Lower leg skin (tissue), 4 donors: ENCODE measurements at regions not wholly inside any gene's neighbourhood (a gene's known extent, or its start where the extent isn't known, plus 50 kb on each side); places are given as distances from the start of the nearest gene placed in this dataset.
"Not testable (repeated sequence)": the region's sequence is repeated elsewhere in the genome, so short reads cannot be mapped to it uniquely, and the experiment has no call there.

Experiments
- DNase-seq, 2 donors: peaks; one replicate each; pipeline ENCODE4 v3.0.0-alpha.2; 2019; ENCODE audit warnings: low spot score in 2 of 2
- H3K4me3 ChIP-seq: fragments of 200-600 bp; sonication (generic); 2 replicates; pipeline ENCODE4 v1.5.1; 2017; ENCODE audit warnings: mild to moderate bottlenecking, low read depth; ENCODE audit not compliant: poor library complexity, severe bottlenecking
- CTCF ChIP-seq, 3 donors: fragments of 450-650 bp; IDR thresholded peaks; one replicate each; pipeline ENCODE4 v1.5.1; 2016; ENCODE audit warnings: antibody characterized with exemption in 3 of 3, mild to moderate bottlenecking in 3 of 3, moderate library complexity in 2 of 3
- POLR2A ChIP-seq, 2 donors: fragments of 450-650 bp; IDR thresholded peaks; one replicate each; pipeline ENCODE4 v1.6.1; 2016 to 2017; ENCODE audit warnings: antibody characterized with exemption in 2 of 2, mild to moderate bottlenecking in 1 of 2, moderate library complexity in 1 of 2
- WGBS, 2 donors: methylation state at CpG; one replicate each; pipeline ENCODE4 v1.1.5; 2018; 5-methylcytosine and 5-hydroxymethylcytosine counted together
- intact Hi-C: fragments of 100-400 bp; cut with DNase I; formaldehyde crosslinking; loops from one replicate; pipeline ENCODE4 v1.15.0; 2023; ENCODE audit warnings: low total_unique reads

- intact Hi-C loops = no loop called here
- DNase-seq = no peak
- 54 to 74% methylated on average over 1 of the region's 1 CpG for WGBS, 2 donors
- no peak overlapping the region for H3K4me3 ChIP-seq
- TF ChIP-seq CTCF (IDR thresholded peaks at IDR 0.05) (no peak), POLR2A (IDR thresholded peaks at IDR 0.05) (no peak)
These were observed 114.3 kb downstream of the TMEM17 start for GRCh38 chr2:62391696-62392095.

- H3K4me3 ChIP-seq, intact Hi-C loops, DNase-seq: not testable (repeated sequence)
- 85 to 89% methylated on average over 2 of the region's 2 CpGs for WGBS, 2 donors
These were observed 119.6 kb downstream of the TMEM17 start for GRCh38 chr2:62386378-62386777.

DNA sequence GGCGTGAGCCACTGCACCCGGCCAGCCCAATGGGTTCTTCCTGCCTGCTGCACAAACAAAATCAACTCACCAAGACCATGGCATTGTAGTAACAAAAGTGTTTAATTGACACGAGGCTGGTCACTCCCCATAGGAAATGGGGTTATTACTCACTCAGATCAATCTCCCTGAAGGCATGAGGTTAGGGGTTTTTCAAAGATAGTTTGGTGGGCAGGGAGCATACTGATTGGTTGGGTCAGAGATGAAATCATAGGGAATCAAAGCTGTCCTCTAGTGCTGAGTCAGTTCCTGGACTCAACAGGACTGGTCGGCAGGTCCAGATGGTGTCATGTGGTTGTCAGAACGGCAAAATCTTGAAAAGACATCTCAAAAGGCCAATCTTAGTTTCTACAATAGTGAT, 122.1 kb downstream of the TMEM17 start:
- WGBS, 2 donors = 70 to 74% methylated on average over 5 of the region's 5 CpGs
- no peak overlapping the region for H3K4me3 ChIP-seq
- DNase-seq = no peak
- TF ChIP-seq POLR2A (IDR thresholded peaks at IDR 0.05) (no peak), CTCF (IDR thresholded peaks at IDR 0.05) (no peak)
- intact Hi-C loops = no loop called here

GRCh38 chr2:62382757-62383156, 123.2 kb downstream of the TMEM17 start:
- intact Hi-C loops = no loop called here
- 60 to 82% methylated on average over 2 of the region's 2 CpGs for WGBS, 2 donors
- H3K4me3 ChIP-seq = no peak overlapping the region
- TF ChIP-seq POLR2A (IDR thresholded peaks at IDR 0.05) = no peak
- TF ChIP-seq CTCF (IDR thresholded peaks at IDR 0.05) = no peak
- no peak for DNase-seq

- intact Hi-C loops = no loop called here
- 20 to 26% methylated on average over 2 of the region's 2 CpGs for WGBS, 2 donors
- H3K4me3 ChIP-seq = no peak overlapping the region
- no peak for TF ChIP-seq CTCF (IDR thresholded peaks at IDR 0.05)
- no peak for TF ChIP-seq POLR2A (IDR thresholded peaks at IDR 0.05)
- no peak for DNase-seq
These were observed 123.9 kb downstream of the TMEM17 start for GRCh38 chr2:62382122-62382521.

DNA sequence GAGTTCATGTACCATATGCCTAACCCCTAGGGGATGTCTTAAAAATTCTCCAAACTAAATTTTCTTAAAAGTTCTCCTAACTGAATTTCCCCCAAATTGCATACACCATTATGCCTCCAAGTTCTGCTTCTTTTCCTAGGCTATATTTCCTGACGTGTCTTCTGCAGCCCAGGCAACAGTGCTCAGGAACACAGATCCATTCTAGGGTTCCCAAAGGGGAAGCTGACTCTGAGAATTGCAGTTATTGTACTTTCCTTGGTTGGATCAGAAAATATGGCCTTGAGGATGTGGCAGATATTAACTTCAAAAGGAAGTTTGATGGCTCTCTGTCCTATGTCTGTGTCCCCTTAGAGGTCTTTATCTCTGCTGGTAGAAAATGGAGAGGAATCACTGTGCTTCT, 124.3 kb downstream of the TMEM17 start:
- DNase-seq = no peak
- no peak overlapping the region for H3K4me3 ChIP-seq
- intact Hi-C loops = no loop called here
- WGBS, 2 donors = 57 to 59% methylated on average over 1 of the region's 1 CpG
- no peak for TF ChIP-seq POLR2A (IDR thresholded peaks at IDR 0.05)
- no peak for TF ChIP-seq CTCF (IDR thresholded peaks at IDR 0.05)
